NB4 (cell line): ENCODE measurements at regions not wholly inside any gene's neighbourhood (a gene's known extent, or its start where the extent isn't known, plus 50 kb on each side); places are given as distances from the start of the nearest gene placed in this dataset.

Experiments
- DNase-seq: peaks from one replicate; pipeline ENCODE4 v3.0.0; 2010; ENCODE audit warnings: low read depth
- H3K4me3 ChIP-seq: one replicate; pipeline ENCODE4 v1.5.1; 2011; ENCODE audit warnings: mild to moderate bottlenecking, low read depth, low read length, moderate library complexity
- MYC ChIP-seq: IDR thresholded peaks from 2 replicates; pipeline ENCODE4 v1.6.1; 2011; ENCODE audit warnings: low read depth, low read length
- POLR2A ChIP-seq: IDR thresholded peaks from 2 replicates; pipeline ENCODE4 v1.6.1; 2011; ENCODE audit warnings: mild to moderate bottlenecking; ENCODE audit not compliant: insufficient read length; ENCODE audit errors: extremely low read depth
- TF ChIP-seq, protein P1 (sequence below): IDR thresholded peaks from one replicate; pipeline ENCODE4 v1.5.1; 2012; ENCODE audit warnings: low read depth, low read length
- TF ChIP-seq, protein P2 (sequence below): IDR thresholded peaks from 2 replicates; pipeline ENCODE4 v1.6.1; 2011; ENCODE audit warnings: low read depth, low read length

DNA sequence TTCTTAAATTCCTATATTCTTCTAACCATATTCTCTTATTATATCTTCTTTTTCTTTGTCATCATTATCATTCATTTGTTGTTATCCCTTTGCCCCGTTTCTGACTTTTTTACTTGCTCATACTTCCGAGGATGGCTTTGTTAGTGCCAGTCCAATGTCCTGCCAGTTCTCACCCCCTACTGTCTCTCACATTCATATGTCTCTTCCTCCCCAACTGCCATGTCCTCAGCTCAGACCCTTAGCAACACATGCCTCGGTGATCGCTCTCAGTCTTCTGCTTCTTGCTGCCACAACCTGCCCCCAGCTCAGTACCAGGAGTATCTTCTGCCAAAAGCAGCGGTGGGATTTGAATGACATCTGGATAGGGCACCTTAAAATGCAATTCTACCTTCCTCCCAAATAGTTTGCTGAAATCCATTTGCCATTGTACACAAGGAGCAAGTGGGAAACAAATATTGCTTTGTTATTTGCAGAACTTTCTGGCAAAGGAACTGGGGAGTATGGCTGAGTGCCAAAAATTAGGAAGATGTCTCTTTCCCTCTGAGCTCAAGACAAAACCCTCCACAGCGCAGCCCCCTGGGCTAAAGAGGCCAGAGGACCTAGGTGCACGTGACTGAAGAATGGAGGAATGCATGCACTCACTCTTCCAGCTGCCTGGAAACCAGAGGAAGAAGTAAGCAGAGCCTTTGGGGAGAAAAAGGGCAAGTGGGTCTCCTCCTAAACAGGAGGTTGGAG lies 57.7 kb upstream of the CTNNB1 start:
- H3K4me3 ChIP-seq, result no peak overlapping the region
- TF ChIP-seq, protein P1, sequence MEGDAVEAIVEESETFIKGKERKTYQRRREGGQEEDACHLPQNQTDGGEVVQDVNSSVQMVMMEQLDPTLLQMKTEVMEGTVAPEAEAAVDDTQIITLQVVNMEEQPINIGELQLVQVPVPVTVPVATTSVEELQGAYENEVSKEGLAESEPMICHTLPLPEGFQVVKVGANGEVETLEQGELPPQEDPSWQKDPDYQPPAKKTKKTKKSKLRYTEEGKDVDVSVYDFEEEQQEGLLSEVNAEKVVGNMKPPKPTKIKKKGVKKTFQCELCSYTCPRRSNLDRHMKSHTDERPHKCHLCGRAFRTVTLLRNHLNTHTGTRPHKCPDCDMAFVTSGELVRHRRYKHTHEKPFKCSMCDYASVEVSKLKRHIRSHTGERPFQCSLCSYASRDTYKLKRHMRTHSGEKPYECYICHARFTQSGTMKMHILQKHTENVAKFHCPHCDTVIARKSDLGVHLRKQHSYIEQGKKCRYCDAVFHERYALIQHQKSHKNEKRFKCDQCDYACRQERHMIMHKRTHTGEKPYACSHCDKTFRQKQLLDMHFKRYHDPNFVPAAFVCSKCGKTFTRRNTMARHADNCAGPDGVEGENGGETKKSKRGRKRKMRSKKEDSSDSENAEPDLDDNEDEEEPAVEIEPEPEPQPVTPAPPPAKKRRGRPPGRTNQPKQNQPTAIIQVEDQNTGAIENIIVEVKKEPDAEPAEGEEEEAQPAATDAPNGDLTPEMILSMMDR, result no peak
- TF ChIP-seq, protein P2, sequence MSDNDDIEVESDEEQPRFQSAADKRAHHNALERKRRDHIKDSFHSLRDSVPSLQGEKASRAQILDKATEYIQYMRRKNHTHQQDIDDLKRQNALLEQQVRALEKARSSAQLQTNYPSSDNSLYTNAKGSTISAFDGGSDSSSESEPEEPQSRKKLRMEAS, result no peak
- TF ChIP-seq POLR2A (no peak), MYC (no peak)
- DNase-seq, result no peak

DNA sequence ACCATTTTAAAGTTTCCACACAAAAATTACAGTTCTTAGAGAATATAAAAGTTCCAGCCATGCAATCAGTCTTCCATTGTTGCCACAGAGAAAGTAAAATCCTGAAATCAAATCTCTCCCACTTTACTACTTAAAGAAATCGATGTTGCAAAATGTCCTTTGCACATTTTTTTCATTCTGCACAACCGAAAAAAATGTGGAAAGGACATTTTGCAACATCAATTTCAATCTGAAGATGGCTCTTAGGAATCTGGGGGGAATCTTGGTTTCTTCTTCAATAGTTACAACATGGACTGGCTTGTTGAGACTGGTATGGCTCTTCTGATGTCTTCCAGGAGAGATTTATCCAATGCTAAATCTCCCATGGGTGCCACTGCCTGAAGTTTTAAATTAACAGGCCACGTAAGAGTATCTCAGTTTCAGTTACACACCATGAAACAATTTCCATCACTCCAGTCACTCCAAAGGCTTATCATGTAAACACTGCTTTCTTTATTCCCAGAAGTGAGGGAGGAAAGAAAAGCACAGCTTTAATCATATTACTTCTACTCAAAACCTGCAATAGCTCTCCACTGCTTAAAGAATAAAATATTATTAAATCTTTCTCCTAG lies 55.8 kb upstream of the CTNNB1 start:
- no peak for DNase-seq
- TF ChIP-seq MYC (no peak), POLR2A (no peak)
- TF ChIP-seq, protein P1, result no peak
- TF ChIP-seq, protein P2, result no peak
- H3K4me3 ChIP-seq, result no peak overlapping the region

DNA sequence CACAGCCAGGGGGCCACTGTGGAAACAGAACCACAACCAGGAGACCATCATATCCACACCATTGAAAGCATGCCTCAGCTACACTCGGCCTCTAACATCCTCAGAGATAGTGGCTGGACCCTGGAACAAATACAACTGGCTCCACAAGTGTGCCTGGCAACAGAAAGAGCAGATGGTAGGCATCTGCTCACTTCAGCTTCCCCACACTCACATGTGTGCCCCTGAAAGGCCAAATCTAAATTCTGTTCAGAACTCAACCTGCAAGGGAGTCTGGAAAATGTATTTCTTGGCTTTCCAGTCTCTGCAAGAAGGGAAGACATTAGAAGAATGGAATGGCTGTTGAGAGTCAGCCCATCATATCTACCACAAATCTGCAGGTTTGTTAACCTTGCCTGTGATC lies 54.7 kb upstream of the CTNNB1 start:
- DNase-seq, result no peak
- no peak overlapping the region for H3K4me3 ChIP-seq
- TF ChIP-seq, protein P2, result no peak
- TF ChIP-seq POLR2A, result no peak

DNA sequence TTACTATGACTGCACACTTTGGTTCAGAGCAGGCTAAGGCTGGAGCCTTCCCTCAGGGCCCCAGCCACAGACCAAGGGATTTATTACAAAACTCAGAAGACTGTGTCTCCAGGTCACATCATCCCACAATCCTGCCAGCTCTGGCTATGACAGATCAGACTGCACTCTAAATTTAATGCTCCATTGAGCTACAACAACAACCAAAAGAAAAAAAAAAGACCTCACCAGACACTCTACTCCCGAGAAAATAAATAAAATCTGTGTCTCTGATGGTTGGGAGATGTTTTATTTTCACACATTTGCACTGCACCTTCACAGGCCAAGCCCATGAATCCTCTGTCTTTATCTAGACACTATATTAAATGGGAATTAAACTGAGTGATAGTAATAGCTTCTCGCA lies 50.8 kb upstream of the CTNNB1 start:
- TF ChIP-seq, protein P2, result no peak
- TF ChIP-seq, protein P1, result no peak
- TF ChIP-seq MYC (no peak), POLR2A (no peak)
- no peak for DNase-seq
- H3K4me3 ChIP-seq, result no peak overlapping the region

DNA sequence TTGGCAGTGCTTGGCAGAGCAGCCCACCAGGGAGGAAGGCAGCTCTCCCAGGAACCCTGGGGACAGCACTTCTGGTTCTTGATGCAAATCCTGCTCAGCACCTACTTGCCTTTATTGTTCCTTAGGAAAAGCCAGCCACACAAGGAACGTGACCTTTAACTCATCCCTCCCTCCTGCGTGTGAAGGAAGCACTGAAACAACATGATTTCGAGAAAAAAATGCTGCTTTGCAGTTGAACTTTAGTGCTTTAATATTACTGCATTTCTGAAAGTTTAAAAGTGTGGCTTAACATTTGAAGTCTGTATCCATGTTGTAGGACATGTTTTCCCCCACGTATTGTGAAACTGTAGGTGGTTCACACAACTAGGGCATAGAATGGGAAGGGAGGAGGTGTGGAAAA lies 50.4 kb upstream of the CTNNB1 start:
- no peak overlapping the region for H3K4me3 ChIP-seq
- TF ChIP-seq, protein P1, result no peak
- TF ChIP-seq, protein P2, result no peak
- no peak for TF ChIP-seq POLR2A
- TF ChIP-seq MYC, result no peak
- no peak for DNase-seq
